ENCODE measurements at regions not wholly inside any gene's neighbourhood (a gene's known extent, or its start where the extent isn't known, plus 50 kb on each side); places are given as distances from the start of the nearest gene placed in this dataset.

- TF ChIP-seq CTCF (conservative IDR thresholded peaks at IDR 0.05; ENCODE audit: low read depth, low read length) = no peak
- DNase-seq (ENCODE audit: low read depth) = no peak
- no peak overlapping the region for H3K4me3 ChIP-seq (ENCODE audit: low read length)
Measured at GRCh38 chr7:80981405-80981804, 62.6 kb upstream of the SEMA3C start.

GRCh38 chr7:80977751-80978150 lies 58.9 kb upstream of the SEMA3C start:
- no peak for TF ChIP-seq CTCF (conservative IDR thresholded peaks at IDR 0.05; ENCODE audit: low read depth, low read length)
- no peak overlapping the region for H3K4me3 ChIP-seq (ENCODE audit: low read length)
- no peak for DNase-seq (ENCODE audit: low read depth)

- no peak overlapping the region for H3K4me3 ChIP-seq (ENCODE audit: low read length)
- no peak for DNase-seq (ENCODE audit: low read depth)
- no peak for TF ChIP-seq CTCF (conservative IDR thresholded peaks at IDR 0.05; ENCODE audit: low read depth, low read length)
Measured at GRCh38 chr7:80974396-80975358, 55.8 kb upstream of the SEMA3C start.

GRCh38 chr7:80971225-80971624 lies 52.4 kb upstream of the SEMA3C start:
- DNase-seq (ENCODE audit: low read depth) = no peak
- no peak for TF ChIP-seq CTCF (conservative IDR thresholded peaks at IDR 0.05; ENCODE audit: low read depth, low read length)
- H3K4me3 ChIP-seq (ENCODE audit: low read length) = no peak overlapping the region

Data from retinal pigment epithelial cell (primary cell).